ENCODE measurements at regions not wholly inside any gene's neighbourhood (a gene's known extent, or its start where the extent isn't known, plus 50 kb on each side); places are given as distances from the start of the nearest gene placed in this dataset.

DNA sequence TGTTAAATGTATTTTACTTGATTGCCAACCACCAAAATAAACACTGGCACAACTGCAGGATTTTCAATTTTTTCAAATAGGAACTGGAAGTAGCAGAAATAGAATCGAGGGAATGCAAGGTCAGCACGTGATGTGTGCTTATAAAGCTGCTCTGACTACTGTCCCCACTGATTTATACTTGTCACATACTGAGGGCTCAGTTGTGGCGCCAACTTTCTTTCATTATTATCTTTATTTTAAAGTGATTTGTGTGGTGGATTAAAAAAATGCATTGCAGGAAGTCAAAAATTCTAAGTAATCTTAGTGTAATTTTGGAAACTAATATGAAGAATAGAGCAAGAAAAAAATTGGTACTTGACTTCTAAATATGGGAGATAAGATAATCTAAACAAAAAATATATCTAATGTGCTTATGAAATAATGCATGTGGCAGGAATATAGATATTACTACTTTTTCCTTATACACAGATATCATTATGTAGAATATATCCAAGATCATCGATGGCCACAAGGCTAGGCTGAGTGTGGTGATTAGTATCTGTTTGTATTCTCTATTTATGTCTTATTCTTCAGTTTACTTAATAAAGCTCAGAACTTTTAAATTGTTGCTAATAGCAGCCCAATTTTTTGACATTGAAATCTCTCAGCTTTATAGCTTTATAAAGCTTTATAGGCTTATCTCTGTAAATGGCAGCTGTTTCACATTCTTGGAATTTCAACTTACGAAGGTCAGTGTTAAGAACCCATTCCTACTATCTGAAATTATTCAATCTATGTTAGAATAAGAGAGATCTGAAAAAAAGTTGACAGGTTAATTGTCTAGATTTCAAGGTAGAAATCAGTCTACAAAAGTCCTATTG is 404.5 kb upstream of the ADAMTS5 start:
- in situ Hi-C loops (cut with HindIII; ENCODE audit: low pct_ligation_motif_present, low sequenced_read_pairs), result no loop called here
- TF ChIP-seq, protein P1, sequence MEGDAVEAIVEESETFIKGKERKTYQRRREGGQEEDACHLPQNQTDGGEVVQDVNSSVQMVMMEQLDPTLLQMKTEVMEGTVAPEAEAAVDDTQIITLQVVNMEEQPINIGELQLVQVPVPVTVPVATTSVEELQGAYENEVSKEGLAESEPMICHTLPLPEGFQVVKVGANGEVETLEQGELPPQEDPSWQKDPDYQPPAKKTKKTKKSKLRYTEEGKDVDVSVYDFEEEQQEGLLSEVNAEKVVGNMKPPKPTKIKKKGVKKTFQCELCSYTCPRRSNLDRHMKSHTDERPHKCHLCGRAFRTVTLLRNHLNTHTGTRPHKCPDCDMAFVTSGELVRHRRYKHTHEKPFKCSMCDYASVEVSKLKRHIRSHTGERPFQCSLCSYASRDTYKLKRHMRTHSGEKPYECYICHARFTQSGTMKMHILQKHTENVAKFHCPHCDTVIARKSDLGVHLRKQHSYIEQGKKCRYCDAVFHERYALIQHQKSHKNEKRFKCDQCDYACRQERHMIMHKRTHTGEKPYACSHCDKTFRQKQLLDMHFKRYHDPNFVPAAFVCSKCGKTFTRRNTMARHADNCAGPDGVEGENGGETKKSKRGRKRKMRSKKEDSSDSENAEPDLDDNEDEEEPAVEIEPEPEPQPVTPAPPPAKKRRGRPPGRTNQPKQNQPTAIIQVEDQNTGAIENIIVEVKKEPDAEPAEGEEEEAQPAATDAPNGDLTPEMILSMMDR (IDR thresholded peaks at IDR 0.05; ENCODE audit: low read depth, low read length, missing control alignments), result no peak
- Histone ChIP-seq H3K27me3 (replicated peaks) (no peaks in the 10 kb centered on the region), H3K4me3 (ENCODE audit: low read depth, low read length) (no peak overlapping the region), H3K27ac (peak overlapping the region; percentile 55), H3K36me3 (replicated peaks) (no peaks in the 10 kb centered on the region)
- DNase-seq, result peak; percentile 18

DNA sequence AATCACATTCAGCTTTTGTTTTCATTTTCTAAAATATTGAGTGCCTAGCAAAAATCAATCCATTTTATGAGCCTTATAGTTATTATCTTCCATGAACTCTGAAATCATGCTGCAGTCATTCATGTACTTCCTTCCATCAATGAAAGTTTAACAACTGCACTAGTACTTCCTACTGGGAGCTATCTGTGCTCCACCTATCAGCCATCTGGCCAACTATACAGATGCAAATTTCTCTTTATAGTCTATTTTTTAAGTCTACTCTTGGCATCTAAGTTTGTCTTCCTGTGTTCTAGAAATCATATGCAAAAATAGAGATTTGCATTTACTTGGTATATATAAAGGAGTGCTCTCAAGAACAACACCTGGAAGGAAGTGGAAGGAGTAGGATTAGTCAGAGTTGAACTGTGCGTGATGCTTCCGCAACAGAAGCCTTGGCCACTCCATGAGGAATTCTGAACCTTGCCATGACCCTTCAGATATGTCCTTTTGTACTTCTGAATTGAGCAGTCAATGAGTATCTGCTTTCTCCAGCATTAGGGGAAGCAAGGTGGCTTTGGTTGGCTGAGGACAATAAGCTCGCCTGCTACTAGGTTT is 403.2 kb upstream of the ADAMTS5 start:
- Histone ChIP-seq H3K4me3 (ENCODE audit: low read depth, low read length) (no peak overlapping the region), H3K27ac (no peak overlapping the region), H3K27me3 (replicated peaks) (no peaks in the 10 kb centered on the region), H3K36me3 (replicated peaks) (no peaks in the 10 kb centered on the region)
- in situ Hi-C loops (cut with HindIII; ENCODE audit: low pct_ligation_motif_present, low sequenced_read_pairs), result no loop called here
- no peak for DNase-seq
- TF ChIP-seq, protein P1 (IDR thresholded peaks at IDR 0.05; ENCODE audit: low read depth, low read length, missing control alignments), result no peak

DNA sequence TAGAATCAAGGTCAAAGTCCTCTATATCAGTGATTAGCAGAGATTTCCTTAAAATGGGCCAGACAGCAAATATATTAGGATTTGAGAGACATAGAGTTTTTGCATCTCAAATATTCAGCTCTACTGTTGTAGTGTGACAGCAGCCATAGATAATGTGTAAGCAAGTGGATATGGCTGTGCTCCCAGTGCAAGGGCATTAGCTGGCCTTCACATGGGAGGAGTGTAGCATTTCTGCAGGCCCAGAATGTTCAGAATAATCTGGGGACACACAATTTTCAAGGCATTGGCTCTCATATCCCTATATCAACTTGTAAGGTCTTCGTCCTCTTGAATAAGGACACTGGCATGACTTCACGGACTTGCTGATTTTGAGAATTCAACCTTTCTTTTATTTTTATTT is 402.3 kb upstream of the ADAMTS5 start:
- in situ Hi-C loops (cut with HindIII; ENCODE audit: low pct_ligation_motif_present, low sequenced_read_pairs), result no loop called here
- TF ChIP-seq, protein P1 (IDR thresholded peaks at IDR 0.05; ENCODE audit: low read depth, low read length, missing control alignments), result no peak

DNA sequence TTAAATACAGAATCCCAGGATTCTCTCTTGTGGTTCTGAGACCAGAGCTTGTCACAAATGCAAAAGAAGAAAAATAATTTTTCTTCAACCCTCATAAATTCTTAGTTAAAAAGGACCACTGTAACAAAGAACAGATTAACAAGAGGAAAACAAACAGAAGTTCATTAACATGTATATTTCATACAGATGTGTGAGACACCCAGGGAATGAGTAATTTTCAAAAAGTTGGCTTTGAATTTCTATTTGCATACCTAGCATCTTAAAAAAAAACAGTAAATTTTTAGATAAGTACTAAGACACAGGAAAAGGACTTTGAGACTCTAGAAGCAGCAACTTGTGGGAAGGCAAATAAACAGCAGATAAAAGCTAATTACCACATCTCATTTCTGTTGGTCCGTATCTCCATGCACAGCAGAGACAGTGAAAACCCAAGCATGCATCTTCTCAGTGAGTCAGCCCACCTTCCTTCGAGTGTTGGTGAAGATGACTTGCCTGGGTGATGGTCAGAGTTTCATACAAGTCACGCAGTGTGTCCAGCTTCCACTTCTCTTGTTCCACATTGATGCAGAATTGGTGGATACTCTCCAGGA is 399.9 kb upstream of the ADAMTS5 start:
- TF ChIP-seq, protein P1 (IDR thresholded peaks at IDR 0.05; ENCODE audit: low read depth, low read length, missing control alignments), result no peak
- Histone ChIP-seq H3K27ac (no peak overlapping the region), H3K4me3 (ENCODE audit: low read depth, low read length) (no peak overlapping the region), H3K36me3 (replicated peaks) (no peaks in the 10 kb centered on the region), H3K27me3 (replicated peaks) (no peaks in the 10 kb centered on the region)
- in situ Hi-C loops (cut with HindIII; ENCODE audit: low pct_ligation_motif_present, low sequenced_read_pairs), result no loop called here
- no peak for DNase-seq

More for the DNA sequence above, 402.3 kb upstream of the ADAMTS5 start:
- H3K4me3 ChIP-seq (ENCODE audit: low read depth, low read length), result no peak overlapping the region
- no peak overlapping the region for H3K27ac ChIP-seq
- no peaks in the 10 kb centered on the region for H3K27me3 ChIP-seq (replicated peaks)
- H3K36me3 ChIP-seq (replicated peaks), result no peaks in the 10 kb centered on the region
- DNase-seq, result no peak

DNA sequence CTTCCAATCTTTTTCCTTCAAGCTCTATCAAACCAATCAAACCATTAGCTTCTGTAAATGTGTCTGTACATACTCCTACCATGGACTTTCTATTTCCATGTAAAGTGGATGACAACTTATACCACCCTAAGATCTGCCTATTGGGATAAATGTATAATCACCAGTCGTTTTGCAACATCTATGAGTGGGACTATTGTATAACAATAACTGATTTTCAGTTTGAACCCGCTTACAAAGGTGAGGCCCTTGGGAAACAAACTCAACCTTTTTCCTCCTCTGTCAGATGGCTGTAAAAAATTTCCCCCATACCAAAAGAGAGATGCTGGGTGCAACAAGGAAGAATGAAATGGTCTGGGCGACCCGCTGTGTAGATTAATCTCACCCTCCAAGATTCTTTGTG is 399.1 kb upstream of the ADAMTS5 start:
- no peak for DNase-seq
- H3K27me3 ChIP-seq (replicated peaks), result no peaks in the 10 kb centered on the region
- in situ Hi-C loops (cut with HindIII; ENCODE audit: low pct_ligation_motif_present, low sequenced_read_pairs), result no loop called here
- H3K4me3 ChIP-seq (ENCODE audit: low read depth, low read length), result no peak overlapping the region
- TF ChIP-seq, protein P1 (IDR thresholded peaks at IDR 0.05; ENCODE audit: low read depth, low read length, missing control alignments), result no peak
- no peaks in the 10 kb centered on the region for H3K36me3 ChIP-seq (replicated peaks)
- H3K27ac ChIP-seq, result no peak overlapping the region

All from brain microvascular endothelial cell (primary cell).